Cardiac muscle cell (in vitro differentiated cells and primary cell): ENCODE measurements at regions not wholly inside any gene's neighbourhood (a gene's known extent, or its start where the extent isn't known, plus 50 kb on each side); places are given as distances from the start of the nearest gene placed in this dataset.

Source experiments
- DNase-seq, 2 donors: peaks; one replicate each; pipeline versions ENCODE4 v3.0.0 to v3.0.0-alpha.2; 2010 to 2017; ENCODE audit warnings: low read depth in 1 of 2, low spot score in 1 of 2
- H3K27ac ChIP-seq: fragments of 200-600 bp; sonication (generic); 2 replicates; pipeline ENCODE4 v1.5.1; 2016
- H3K27me3 ChIP-seq: fragments of 200-600 bp; sonication (generic); 2 replicates; pipeline ENCODE4 v1.6.0; 2016; ENCODE audit warnings: control low read depth
- H3K36me3 ChIP-seq: fragments of 200-600 bp; sonication (generic); 2 replicates; pipeline ENCODE4 v1.5.1; 2016; ENCODE audit warnings: control low read depth
- H3K4me1 ChIP-seq: fragments of 200-600 bp; sonication (generic); 2 replicates; pipeline ENCODE4 v1.8.1; 2017; ENCODE audit warnings: low read depth, mild to moderate bottlenecking, mixed run types
- H3K4me3 ChIP-seq: fragments of 200-600 bp; sonication (generic); 2 replicates; pipeline ENCODE4 v1.5.1; 2016; ENCODE audit warnings: mild to moderate bottlenecking
- H3K9me3 ChIP-seq: fragments of 200-600 bp; sonication (generic); 2 replicates; pipeline ENCODE4 v1.5.1; 2017; ENCODE audit warnings: low read depth, mild to moderate bottlenecking, control low read depth
- TF ChIP-seq, protein P1 (sequence below): IDR thresholded peaks from 2 replicates; pipeline ENCODE4 v1.5.1; 2012; ENCODE audit warnings: low read depth, mild to moderate bottlenecking, low read length

DNA sequence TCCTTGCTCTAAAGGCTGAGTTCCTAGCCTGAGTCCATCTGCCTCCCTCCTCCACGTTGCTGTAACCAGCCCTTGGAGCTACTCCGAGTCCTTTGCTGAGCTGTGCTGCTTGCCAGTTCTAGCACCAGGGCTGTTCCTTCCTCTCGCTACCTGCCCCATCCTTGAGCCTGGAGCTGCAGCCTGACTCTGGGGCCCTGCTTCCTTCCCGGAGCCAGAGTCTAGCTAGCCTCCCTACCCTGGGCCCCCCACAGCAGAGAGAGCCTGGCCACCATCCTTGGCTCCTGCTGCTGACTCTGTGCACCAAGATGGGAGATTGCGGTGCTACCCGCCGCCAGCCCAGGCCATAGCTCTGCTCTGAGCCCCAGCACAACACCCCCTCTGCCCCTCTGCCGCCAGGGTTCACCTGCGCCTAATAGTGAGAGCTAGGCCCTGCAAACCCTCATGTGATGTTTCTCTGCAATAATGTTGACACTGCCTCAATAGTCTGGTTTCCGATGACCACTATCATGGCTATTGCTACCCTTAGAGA lies 135.9 kb upstream of the ASB18 start:
- Histone ChIP-seq H3K36me3 (no peaks in the 10 kb centered on the region), H3K4me3 (no peak overlapping the region), H3K9me3 (no peaks in the 10 kb centered on the region), H3K27me3 (no peaks in the 10 kb centered on the region), H3K27ac (no peak overlapping the region), H3K4me1 (no peaks in the 10 kb centered on the region)
- no peak for DNase-seq
- TF ChIP-seq, protein P1, sequence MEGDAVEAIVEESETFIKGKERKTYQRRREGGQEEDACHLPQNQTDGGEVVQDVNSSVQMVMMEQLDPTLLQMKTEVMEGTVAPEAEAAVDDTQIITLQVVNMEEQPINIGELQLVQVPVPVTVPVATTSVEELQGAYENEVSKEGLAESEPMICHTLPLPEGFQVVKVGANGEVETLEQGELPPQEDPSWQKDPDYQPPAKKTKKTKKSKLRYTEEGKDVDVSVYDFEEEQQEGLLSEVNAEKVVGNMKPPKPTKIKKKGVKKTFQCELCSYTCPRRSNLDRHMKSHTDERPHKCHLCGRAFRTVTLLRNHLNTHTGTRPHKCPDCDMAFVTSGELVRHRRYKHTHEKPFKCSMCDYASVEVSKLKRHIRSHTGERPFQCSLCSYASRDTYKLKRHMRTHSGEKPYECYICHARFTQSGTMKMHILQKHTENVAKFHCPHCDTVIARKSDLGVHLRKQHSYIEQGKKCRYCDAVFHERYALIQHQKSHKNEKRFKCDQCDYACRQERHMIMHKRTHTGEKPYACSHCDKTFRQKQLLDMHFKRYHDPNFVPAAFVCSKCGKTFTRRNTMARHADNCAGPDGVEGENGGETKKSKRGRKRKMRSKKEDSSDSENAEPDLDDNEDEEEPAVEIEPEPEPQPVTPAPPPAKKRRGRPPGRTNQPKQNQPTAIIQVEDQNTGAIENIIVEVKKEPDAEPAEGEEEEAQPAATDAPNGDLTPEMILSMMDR = no peak

DNA sequence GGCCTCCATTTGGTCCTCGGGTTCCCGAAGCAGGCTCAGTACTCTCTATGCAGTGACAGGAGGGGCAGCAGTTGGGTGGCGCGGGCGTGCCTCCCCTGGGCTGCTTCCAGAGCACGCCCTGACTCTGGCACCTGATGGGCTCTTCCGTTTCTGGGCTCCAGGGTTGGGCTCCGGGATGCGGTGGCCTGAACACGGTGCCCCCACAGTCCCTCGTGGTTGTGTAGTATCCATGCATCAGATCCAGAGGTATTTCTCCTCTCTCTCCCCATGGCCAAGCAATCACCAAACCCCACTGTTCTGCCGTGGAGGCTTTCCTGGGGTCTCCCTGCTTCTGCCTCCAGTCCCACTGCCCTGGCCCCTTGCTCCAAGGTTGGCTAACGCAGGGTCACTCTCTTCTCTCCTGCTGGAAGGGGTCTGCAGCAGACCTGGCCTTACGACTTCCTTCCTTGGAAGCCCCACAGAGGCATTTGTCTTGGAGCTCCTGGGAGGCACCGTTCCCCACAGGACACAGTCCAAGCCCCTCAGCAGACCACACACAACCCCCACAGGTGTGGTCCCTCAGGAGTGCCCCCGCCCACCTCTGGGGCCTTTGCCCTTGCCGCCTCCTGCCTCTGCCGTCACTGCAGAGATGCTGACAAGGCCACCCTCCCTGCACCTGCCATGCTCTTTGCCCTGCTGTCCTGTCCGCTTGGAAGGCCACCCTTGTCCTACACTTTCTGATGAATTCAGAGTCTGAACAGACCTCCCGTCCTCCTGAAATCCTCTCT lies 136.6 kb upstream of the ASB18 start:
- TF ChIP-seq, protein P1 = no peak
- no peak overlapping the region for H3K4me3 ChIP-seq
- no peak for DNase-seq
- H3K4me1 ChIP-seq = no peaks in the 10 kb centered on the region
- H3K27ac ChIP-seq = no peak overlapping the region
- H3K9me3 ChIP-seq = no peaks in the 10 kb centered on the region
- no peaks in the 10 kb centered on the region for H3K27me3 ChIP-seq
- no peaks in the 10 kb centered on the region for H3K36me3 ChIP-seq

DNA sequence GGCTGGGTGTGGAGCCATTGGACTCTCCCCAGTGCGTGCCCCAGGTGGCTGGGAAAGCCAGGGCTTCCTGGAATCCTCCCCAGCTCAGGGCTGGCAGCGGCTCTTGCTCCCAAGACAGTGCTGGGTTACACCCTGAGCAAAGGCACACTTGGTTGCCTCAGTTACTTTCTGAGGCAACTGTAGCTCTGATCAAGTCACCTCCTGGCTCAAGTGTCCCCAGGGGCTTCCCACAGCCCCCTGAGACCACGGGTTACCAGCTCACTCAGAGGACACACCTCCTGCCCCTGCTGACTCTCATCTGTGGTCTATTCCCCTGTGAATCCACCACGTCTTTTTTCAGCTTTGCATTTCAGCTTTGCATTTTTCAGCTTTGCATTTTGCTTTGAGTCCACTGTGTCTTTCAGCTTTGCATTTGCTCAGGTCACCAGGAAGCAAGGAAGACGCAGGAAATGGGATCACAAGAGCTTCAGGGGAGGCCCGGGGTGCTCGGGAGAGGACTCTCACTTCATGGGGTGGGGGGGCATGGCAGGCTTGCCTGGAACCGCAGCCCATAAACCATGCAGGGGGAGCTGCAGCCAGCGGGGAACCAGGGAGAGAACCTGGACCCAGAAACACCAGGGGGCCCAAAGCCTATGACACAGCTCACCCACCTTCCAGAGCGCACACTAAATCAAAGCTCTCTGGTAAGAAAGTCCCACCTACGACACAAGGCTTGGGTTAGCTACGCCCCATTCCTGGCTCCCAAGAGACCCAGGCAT lies 138.0 kb upstream of the ASB18 start:
- TF ChIP-seq, protein P1 = no peak
- H3K27ac ChIP-seq = no peak overlapping the region
- H3K4me3 ChIP-seq = no peak overlapping the region
- H3K27me3 ChIP-seq = no peaks in the 10 kb centered on the region
- H3K9me3 ChIP-seq = no peaks in the 10 kb centered on the region
- no peak for DNase-seq
- no peaks in the 10 kb centered on the region for H3K4me1 ChIP-seq
- H3K36me3 ChIP-seq = no peaks in the 10 kb centered on the region

DNA sequence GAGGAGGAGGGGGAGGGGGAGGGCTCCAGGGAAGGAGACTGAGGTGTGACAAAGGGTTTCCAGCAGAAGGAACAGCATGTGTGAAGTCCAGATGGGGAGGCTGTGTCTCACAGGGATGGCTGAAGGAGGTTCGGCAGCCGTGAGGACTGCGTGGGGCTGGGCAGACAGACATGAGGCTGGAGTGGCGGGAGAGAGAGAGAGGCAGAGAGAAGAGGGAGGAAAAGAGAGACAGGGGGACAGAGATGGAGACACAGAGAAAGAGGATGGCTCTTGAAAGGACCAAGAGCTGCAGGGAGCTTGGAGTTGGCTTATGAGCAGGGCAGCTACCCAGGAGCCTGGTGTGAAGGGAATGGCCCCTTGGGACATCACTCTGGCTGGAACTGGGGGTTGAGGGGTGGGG lies 138.9 kb upstream of the ASB18 start:
- TF ChIP-seq, protein P1 = no peak
- Histone ChIP-seq H3K9me3 (no peaks in the 10 kb centered on the region), H3K27ac (no peak overlapping the region), H3K4me1 (no peaks in the 10 kb centered on the region), H3K27me3 (no peaks in the 10 kb centered on the region), H3K36me3 (no peaks in the 10 kb centered on the region), H3K4me3 (no peak overlapping the region)
- DNase-seq = no peak

DNA sequence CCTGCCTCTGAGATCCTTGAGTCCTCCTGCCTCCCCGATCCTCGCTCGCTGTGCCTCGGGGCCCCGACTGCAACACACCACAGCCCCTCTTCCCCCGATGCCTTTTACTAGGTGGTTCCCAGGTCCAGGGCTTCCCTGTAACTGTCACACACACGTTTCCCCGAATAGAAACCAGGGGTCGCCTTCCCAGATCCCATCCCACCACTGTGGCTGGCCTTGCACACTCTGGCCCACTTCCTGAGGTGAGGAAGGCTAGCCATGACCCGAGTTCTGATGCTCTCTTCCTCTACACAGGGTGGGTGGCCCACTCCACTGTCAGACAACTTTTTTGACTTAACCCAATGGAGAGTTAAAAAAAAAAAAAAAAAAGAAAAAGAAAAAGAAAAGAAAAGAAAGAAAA lies 139.6 kb upstream of the ASB18 start:
- no peaks in the 10 kb centered on the region for H3K4me1 ChIP-seq
- no peaks in the 10 kb centered on the region for H3K9me3 ChIP-seq
- H3K27ac ChIP-seq = no peak overlapping the region
- no peak overlapping the region for H3K4me3 ChIP-seq
- H3K36me3 ChIP-seq = no peaks in the 10 kb centered on the region
- DNase-seq = no peak
- TF ChIP-seq, protein P1 = no peak
- H3K27me3 ChIP-seq = no peaks in the 10 kb centered on the region
